Endothelial cell of umbilical vein (primary cell): ENCODE measurements at regions not wholly inside any gene's neighbourhood (a gene's known extent, or its start where the extent isn't known, plus 50 kb on each side); places are given as distances from the start of the nearest gene placed in this dataset.

Experiments used
- BruUV-seq: library from RNA; stranded (reverse); fragments of 400-500 nt; replicated peaks from 2 replicates; lab custom pipeline; 2021; lab: Mats Ljungman, UMichigan
- CTCF ChIA-PET: fragments of 300-600, 350-600 bp; sonication (Branson Sonifier 250); formaldehyde crosslinking; loops from one replicate; lab custom pipeline; 2021; ENCODE audit warnings: antibody characterized with exemption, inconsistent platforms; lab: Charles Lee
- POLR2A ChIA-PET: fragments of 300-600, 350-600 bp; sonication (Branson Sonifier 250); formaldehyde crosslinking; loops from one replicate; lab custom pipeline; 2021; ENCODE audit warnings: antibody characterized with exemption, inconsistent platforms; lab: Charles Lee
- DNase-seq: peaks from one replicate; pipeline ENCODE4 v3.0.0-alpha.2; 2011; ENCODE audit warnings: low read depth, low spot score
- FAIRE-seq: peaks from 2 replicates; lab custom pipeline; 2011; peaks lifted over from hg19 to GRCh38; lab: Jason Lieb, UNC
- H2AFZ ChIP-seq: 2 replicates; pipeline ENCODE4 v1.6.0; 2012; ENCODE audit warnings: low read depth, low read length, control low read depth, inconsistent platforms
- H3K27ac ChIP-seq: 2 replicates; pipeline ENCODE4 v1.5.1; 2011; ENCODE audit warnings: low read depth, mild to moderate bottlenecking, control low read depth, low read length, moderate library complexity; ENCODE audit not compliant: insufficient read depth
- H3K27me3 ChIP-seq, 2 experiments: 2 replicates each; pipeline versions ENCODE4 v1.6.0 to v1.6.1; 2011; ENCODE audit warnings: low read length in 2 of 2, mixed read lengths in 1 of 2; ENCODE audit not compliant: control insufficient read depth in 2 of 2, insufficient read depth in 2 of 2
- H3K36me3 ChIP-seq, 2 experiments: 2 replicates in 1 of 2; 3 replicates in 1 of 2; pipeline ENCODE4 v1.5.1; 2011; ENCODE audit warnings: low read length in 2 of 2, mild to moderate bottlenecking in 1 of 2, moderate library complexity in 1 of 2; ENCODE audit not compliant: control insufficient read depth in 2 of 2, insufficient read depth in 2 of 2; ENCODE audit errors: extremely low read depth in 1 of 2
- H3K4me1 ChIP-seq: 3 replicates; pipeline ENCODE4 v1.5.1; 2011; ENCODE audit warnings: mild to moderate bottlenecking, low read length; ENCODE audit not compliant: control insufficient read depth, insufficient read depth; ENCODE audit errors: extremely low read depth
- H3K4me2 ChIP-seq: 2 replicates; pipeline ENCODE4 v1.6.1; 2011; ENCODE audit warnings: low read length, control low read depth, mixed read lengths; ENCODE audit not compliant: insufficient read depth
- H3K4me3 ChIP-seq, 3 experiments: fragments of 200-600 bp in 1 of 3; sonication (generic), shearing (Covaris generic) in 1 of 3; replicated peaks in 1 of 3; 2 replicates each; pipeline ENCODE4 v1.5.1; 2011 to 2016; ENCODE audit warnings: control low read depth in 3 of 3, low read length in 3 of 3, mild to moderate bottlenecking in 2 of 3, inconsistent platforms in 1 of 3, low read depth in 1 of 3, moderate library complexity in 1 of 3; ENCODE audit not compliant: insufficient read depth in 1 of 3
- H3K79me2 ChIP-seq: 2 replicates; pipeline ENCODE4 v1.6.0; 2012; ENCODE audit warnings: low read length, inconsistent platforms; ENCODE audit not compliant: control insufficient read depth, insufficient read depth
- H3K9ac ChIP-seq: replicated peaks from 2 replicates; pipeline ENCODE3; 2011; ENCODE audit warnings: low read length, control low read depth; ENCODE audit not compliant: insufficient read depth; ENCODE audit errors: extremely low read depth
- H3K9me1 ChIP-seq: replicated peaks from 3 replicates; pipeline ENCODE4 v1.6.0; 2011; ENCODE audit warnings: mild to moderate bottlenecking, low read length; ENCODE audit not compliant: control insufficient read depth, insufficient read depth; ENCODE audit errors: extremely low read depth
- H3K9me3 ChIP-seq: replicated peaks from 2 replicates; pipeline ENCODE4 v1.5.1; 2012; ENCODE audit warnings: low read length, inconsistent platforms; ENCODE audit not compliant: control insufficient read depth, insufficient read depth
- H4K20me1 ChIP-seq: replicated peaks from 2 replicates; pipeline ENCODE3; 2011; ENCODE audit warnings: mild to moderate bottlenecking, low read length; ENCODE audit not compliant: control insufficient read depth, insufficient read depth; ENCODE audit errors: extremely low read depth
- CTCF ChIP-seq, 2 donors: IDR thresholded peaks; 1 replicate in 1 of 2; 2 replicates in 1 of 2; pipeline ENCODE4 v1.5.1; 2011; ENCODE audit warnings: low read length in 2 of 2, mild to moderate bottlenecking in 2 of 2, moderate library complexity in 2 of 2, control low read depth in 1 of 2, inconsistent platforms in 1 of 2, low read depth in 1 of 2; ENCODE audit not compliant: insufficient read depth in 1 of 2; ENCODE audit errors: extremely low read depth in 1 of 2
- EZH2 ChIP-seq: IDR thresholded peaks from 2 replicates; pipeline ENCODE4 v1.6.1; 2012; ENCODE audit warnings: borderline replicate concordance, low read depth, mild to moderate bottlenecking, moderate library complexity, low read length, inconsistent platforms; ENCODE audit not compliant: severe bottlenecking
- FOS ChIP-seq: IDR thresholded peaks from 2 replicates; pipeline ENCODE4 v1.6.1; 2011; ENCODE audit warnings: mild to moderate bottlenecking, low read length, moderate library complexity, borderline replicate concordance; ENCODE audit not compliant: insufficient read depth
- GATA2 ChIP-seq: IDR thresholded peaks from 2 replicates; pipeline ENCODE4 v1.7.0; 2011; ENCODE audit warnings: low read depth, mild to moderate bottlenecking, moderate library complexity, mixed read lengths, low read length; ENCODE audit not compliant: insufficient read length, insufficient read depth
- JUN ChIP-seq: IDR thresholded peaks from 2 replicates; pipeline ENCODE4 v1.6.1; 2011; ENCODE audit warnings: borderline replicate concordance, low read depth; ENCODE audit not compliant: insufficient read length, insufficient read depth
- MAX ChIP-seq: IDR thresholded peaks from 2 replicates; pipeline ENCODE4 v1.6.1; 2011; ENCODE audit not compliant: insufficient read depth, insufficient read length
- MYC ChIP-seq: IDR thresholded peaks from one replicate; pipeline ENCODE4 v1.6.1; 2011; ENCODE audit warnings: mild to moderate bottlenecking, low read depth, low read length
- POLR2A ChIP-seq: IDR thresholded peaks from 2 replicates; pipeline ENCODE4 v1.6.1; 2012; ENCODE audit warnings: low read depth, mild to moderate bottlenecking, control low read depth, low read length
- POLR2AphosphoS5 ChIP-seq: IDR thresholded peaks from 2 replicates; pipeline ENCODE4 v1.6.1; 2012; ENCODE audit warnings: low read depth, mild to moderate bottlenecking, control low read depth, low read length, moderate library complexity; ENCODE audit not compliant: insufficient read depth
- dilution Hi-C: fragments of 300-500 bp; cut with MboI; formaldehyde crosslinking; loops from one replicate; pipeline ENCODE4 v1.15.0; 2019; ENCODE audit warnings: low sequenced_read_pairs; ENCODE audit not compliant: extremely low pct_ligation_motif_present
- intact Hi-C: fragments of 100-400 bp; cut with micrococcal nuclease; formaldehyde crosslinking; loops from one replicate; pipeline ENCODE4 v1.10.0; 2022

GRCh38 chr4:136461533-136461932 is 1070.8 kb downstream of the PCDH18 start:
- DNase-seq (no peak), FAIRE-seq (no peak)
- H3K4me3 ChIP-seq = no peak overlapping the region
- dilution Hi-C loops (no loop called here), intact Hi-C loops (no loop called here)
- no peak overlapping the region for H2AFZ ChIP-seq
- H3K9me1 ChIP-seq = no peaks in the 10 kb centered on the region
- TF ChIP-seq GATA2 (no peak), EZH2 (no peak), JUN (no peak), POLR2A (no peak), POLR2AphosphoS5 (no peak), MAX (no peak), FOS (no peak), MYC (no peak), CTCF (IDR thresholded peaks at IDR 0.05; ENCODE audit: extremely low read depth in 1 of 2, insufficient read depth in 1 of 2, low read depth in 1 of 2, low read length in 2 of 2) (no peak)
- ChIA-PET CTCF (no interaction called here), POLR2A (no interaction called here)
- H3K79me2 ChIP-seq = no peaks in the 10 kb centered on the region
- H4K20me1 ChIP-seq = no peaks in the 10 kb centered on the region
- no peak overlapping the region for H3K4me2 ChIP-seq
- H3K9ac ChIP-seq = no peak overlapping the region
- no peaks in the 10 kb centered on the region for H3K36me3 ChIP-seq
- no peaks in the 10 kb centered on the region for H3K27me3 ChIP-seq
- H3K27ac ChIP-seq = no peak overlapping the region
- H3K4me1 ChIP-seq = no peaks in the 10 kb centered on the region
- no peaks in the 10 kb centered on the region for H3K9me3 ChIP-seq
- no TSS peak for BruUV-seq
